ENCODE measurements at regions not wholly inside any gene's neighbourhood (a gene's known extent, or its start where the extent isn't known, plus 50 kb on each side); places are given as distances from the start of the nearest gene placed in this dataset.

DNA sequence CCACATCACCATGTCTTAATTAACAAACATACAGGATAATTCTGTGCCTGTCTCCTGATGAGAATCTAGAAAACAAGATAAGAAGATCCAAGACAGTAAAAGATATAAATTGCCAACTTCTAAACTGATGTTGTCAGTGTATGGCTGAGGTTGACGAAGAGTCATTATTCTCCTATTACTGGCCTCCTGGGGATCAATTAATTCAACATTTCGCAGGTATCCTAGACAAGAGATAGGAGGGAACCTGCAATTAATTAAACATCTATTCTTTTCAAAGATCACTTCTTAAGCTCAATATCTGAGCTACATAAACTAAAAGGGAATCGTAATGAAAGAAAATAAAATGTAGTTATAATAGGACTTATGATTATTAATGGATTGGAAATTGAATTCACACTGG is 232.0 kb upstream of the GRIA1 start:
- Histone ChIP-seq H3K9me3 (ENCODE audit: control extremely low read depth in 1 of 3, control insufficient read depth in 2 of 3, insufficient read depth in 1 of 3, low read length in 2 of 3) (peaks cover 0 to 4% (median 2%) of the 10 kb centered on the region in 3 donors), H3K79me2 (ENCODE audit: control insufficient read depth, insufficient read depth, low read length) (no peaks in the 10 kb centered on the region), H3K9ac (ENCODE audit: low read length) (no peak overlapping the region), H3K36me3 (replicated peaks in 1 of 2; ENCODE audit: control extremely low read depth in 1 of 2, control insufficient read depth in 1 of 2, extremely low read depth in 1 of 2, insufficient read depth in 2 of 2, low read length in 1 of 2) (no peaks in the 10 kb centered on the region), H2AFZ (ENCODE audit: insufficient read depth, low read depth, low read length, poor library complexity, severe bottlenecking) (no peak overlapping the region), H3K4me3 (ENCODE audit: control extremely low read depth in 1 of 5, extremely low read depth in 1 of 5, insufficient read depth in 1 of 5, low read depth in 2 of 5, low read length in 4 of 5) (no peak overlapping the region), H3K4me2 (replicated peaks; ENCODE audit: low read depth, low read length, poor library complexity, severe bottlenecking) (no peak overlapping the region), H3K27ac (ENCODE audit: low read length in 2 of 2) (no peak overlapping the region), H3K27me3 (replicated peaks in 1 of 4; ENCODE audit: control extremely low read depth in 1 of 4, control insufficient read depth in 3 of 4, insufficient read depth in 4 of 4, low read length in 3 of 4) (no peaks in the 10 kb centered on the region), H3K4me1 (ENCODE audit: control insufficient read depth in 2 of 2, insufficient read depth in 2 of 2, low read length in 2 of 2) (no peaks in the 10 kb centered on the region), H4K20me1 (ENCODE audit: control insufficient read depth, insufficient read depth, low read length, poor library complexity, severe bottlenecking) (no peaks in the 10 kb centered on the region)
- WGBS (ENCODE audit: insufficient coverage): no CpG with 5 or more reads among the region's 3 CpGs
- intact Hi-C loops (cut with micrococcal nuclease): no loop called here
- CTCF ChIA-PET: no interaction called here
- POLR2A ChIA-PET: no interaction called here
- H3K27ac Mint-ChIP-seq: no peak overlapping the region
- DNase-seq: no peak
- H3K27me3 Mint-ChIP-seq: no peaks in the 10 kb centered on the region
- no peaks in the 10 kb centered on the region for H3K4me1 Mint-ChIP-seq
- H3K9me3 Mint-ChIP-seq (ENCODE audit: insufficient read depth): no peaks in the 10 kb centered on the region
- ATAC-seq (ENCODE audit: low read depth): no peak
- no peak overlapping the region for H3K4me3 Mint-ChIP-seq
- TF ChIP-seq, protein P1, sequence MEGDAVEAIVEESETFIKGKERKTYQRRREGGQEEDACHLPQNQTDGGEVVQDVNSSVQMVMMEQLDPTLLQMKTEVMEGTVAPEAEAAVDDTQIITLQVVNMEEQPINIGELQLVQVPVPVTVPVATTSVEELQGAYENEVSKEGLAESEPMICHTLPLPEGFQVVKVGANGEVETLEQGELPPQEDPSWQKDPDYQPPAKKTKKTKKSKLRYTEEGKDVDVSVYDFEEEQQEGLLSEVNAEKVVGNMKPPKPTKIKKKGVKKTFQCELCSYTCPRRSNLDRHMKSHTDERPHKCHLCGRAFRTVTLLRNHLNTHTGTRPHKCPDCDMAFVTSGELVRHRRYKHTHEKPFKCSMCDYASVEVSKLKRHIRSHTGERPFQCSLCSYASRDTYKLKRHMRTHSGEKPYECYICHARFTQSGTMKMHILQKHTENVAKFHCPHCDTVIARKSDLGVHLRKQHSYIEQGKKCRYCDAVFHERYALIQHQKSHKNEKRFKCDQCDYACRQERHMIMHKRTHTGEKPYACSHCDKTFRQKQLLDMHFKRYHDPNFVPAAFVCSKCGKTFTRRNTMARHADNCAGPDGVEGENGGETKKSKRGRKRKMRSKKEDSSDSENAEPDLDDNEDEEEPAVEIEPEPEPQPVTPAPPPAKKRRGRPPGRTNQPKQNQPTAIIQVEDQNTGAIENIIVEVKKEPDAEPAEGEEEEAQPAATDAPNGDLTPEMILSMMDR (IDR thresholded peaks at IDR 0.05): no peak
- no peak for TF ChIP-seq EZH2 (IDR thresholded peaks at IDR 0.05; ENCODE audit: borderline replicate concordance, insufficient read depth, low read depth, low read length, poor library complexity, severe bottlenecking)

DNA sequence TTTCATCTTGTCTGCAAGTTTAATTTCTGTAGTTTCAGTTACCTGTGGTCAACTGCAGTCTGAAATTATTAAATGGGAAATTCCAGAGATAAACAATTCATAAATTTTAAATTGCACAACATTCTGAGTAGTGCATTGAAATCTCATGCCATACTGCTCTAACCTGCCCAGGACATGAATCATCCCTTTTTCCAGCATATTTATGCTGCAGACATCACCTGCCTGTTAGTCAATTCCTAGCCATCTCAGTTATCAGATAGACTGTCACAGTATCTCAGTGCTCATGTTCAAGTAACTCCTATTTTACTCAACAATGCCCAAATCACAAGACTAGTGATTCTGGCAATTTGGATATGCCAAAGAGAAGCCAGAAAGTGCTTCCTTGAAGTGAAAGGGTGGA is 223.0 kb upstream of the GRIA1 start:
- Histone ChIP-seq H3K27ac (ENCODE audit: low read length in 2 of 2) (no peak overlapping the region), H3K36me3 (replicated peaks in 1 of 2; ENCODE audit: control extremely low read depth in 1 of 2, control insufficient read depth in 1 of 2, extremely low read depth in 1 of 2, insufficient read depth in 2 of 2, low read length in 1 of 2) (no peaks in the 10 kb centered on the region), H3K4me3 (ENCODE audit: control extremely low read depth in 1 of 5, extremely low read depth in 1 of 5, insufficient read depth in 1 of 5, low read depth in 2 of 5, low read length in 4 of 5) (no peak overlapping the region), H3K4me1 (ENCODE audit: control insufficient read depth in 2 of 2, insufficient read depth in 2 of 2, low read length in 2 of 2) (no peaks in the 10 kb centered on the region), H3K4me2 (replicated peaks; ENCODE audit: low read depth, low read length, poor library complexity, severe bottlenecking) (no peak overlapping the region), H3K9ac (ENCODE audit: low read length) (no peak overlapping the region), H3K27me3 (replicated peaks in 1 of 4; ENCODE audit: control extremely low read depth in 1 of 4, control insufficient read depth in 3 of 4, insufficient read depth in 4 of 4, low read length in 3 of 4) (no peaks in the 10 kb centered on the region), H2AFZ (ENCODE audit: insufficient read depth, low read depth, low read length, poor library complexity, severe bottlenecking) (no peak overlapping the region), H3K79me2 (ENCODE audit: control insufficient read depth, insufficient read depth, low read length) (no peaks in the 10 kb centered on the region), H4K20me1 (ENCODE audit: control insufficient read depth, insufficient read depth, low read length, poor library complexity, severe bottlenecking) (no peaks in the 10 kb centered on the region), H3K9me3 (ENCODE audit: control extremely low read depth in 1 of 3, control insufficient read depth in 2 of 3, insufficient read depth in 1 of 3, low read length in 2 of 3) (no peaks in the 10 kb centered on the region)
- Mint-ChIP-seq H3K27ac (no peak overlapping the region), H3K27me3 (no peaks in the 10 kb centered on the region), H3K9me3 (ENCODE audit: insufficient read depth) (peaks cover 3% of the 10 kb centered on the region), H3K4me3 (no peak overlapping the region), H3K4me1 (no peaks in the 10 kb centered on the region)
- POLR2A ChIA-PET: no interaction called here
- intact Hi-C loops (cut with micrococcal nuclease): no loop called here
- CTCF ChIA-PET: no interaction called here
- TF ChIP-seq, protein P1 (IDR thresholded peaks at IDR 0.05): no peak
- no peak for TF ChIP-seq EZH2 (IDR thresholded peaks at IDR 0.05; ENCODE audit: borderline replicate concordance, insufficient read depth, low read depth, low read length, poor library complexity, severe bottlenecking)
- no peak for ATAC-seq (ENCODE audit: low read depth)
- DNase-seq: no peak
